GM08714 (cell line): ENCODE measurements at regions not wholly inside any gene's neighbourhood (a gene's known extent, or its start where the extent isn't known, plus 50 kb on each side); places are given as distances from the start of the nearest gene placed in this dataset.

ENCODE experiments used
- H3K4me3 ChIP-seq: fragments of 200-500 bp; sonication (Bioruptor generic); 2 replicates; pipeline ENCODE4 v1.5.1; 2014; ENCODE audit warnings: mild to moderate bottlenecking, low read length, inconsistent platforms
- ZNF274 ChIP-seq: IDR thresholded peaks from 2 replicates; pipeline ENCODE4 v1.6.1; 2012; ENCODE audit warnings: mild to moderate bottlenecking, low read depth, low read length

- no peak for TF ChIP-seq ZNF274
- H3K4me3 ChIP-seq: no peak overlapping the region
Observed at GRCh38 chr1:88216441-88216840, 467.6 kb upstream of the PKN2 start.

DNA sequence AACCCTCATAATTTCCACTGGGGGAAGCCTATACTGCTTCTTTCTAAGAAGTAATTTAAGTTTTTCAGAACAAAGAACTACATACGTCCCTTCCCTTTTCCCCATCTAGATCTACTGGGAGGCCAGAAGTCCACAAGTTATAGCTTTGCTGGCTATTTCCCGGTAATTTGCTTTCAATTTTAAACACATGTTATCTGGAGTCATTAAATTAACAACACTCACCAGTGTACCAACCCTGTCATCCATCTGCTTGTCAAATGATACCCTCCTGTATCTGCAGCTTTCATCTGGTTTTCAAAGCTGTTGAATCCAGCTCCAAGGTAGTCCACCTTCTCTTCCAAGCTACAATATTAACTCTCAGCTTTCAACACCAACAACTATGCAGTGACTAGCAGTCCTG, 466.7 kb upstream of the PKN2 start:
- no peak overlapping the region for H3K4me3 ChIP-seq
- TF ChIP-seq ZNF274: no peak

DNA sequence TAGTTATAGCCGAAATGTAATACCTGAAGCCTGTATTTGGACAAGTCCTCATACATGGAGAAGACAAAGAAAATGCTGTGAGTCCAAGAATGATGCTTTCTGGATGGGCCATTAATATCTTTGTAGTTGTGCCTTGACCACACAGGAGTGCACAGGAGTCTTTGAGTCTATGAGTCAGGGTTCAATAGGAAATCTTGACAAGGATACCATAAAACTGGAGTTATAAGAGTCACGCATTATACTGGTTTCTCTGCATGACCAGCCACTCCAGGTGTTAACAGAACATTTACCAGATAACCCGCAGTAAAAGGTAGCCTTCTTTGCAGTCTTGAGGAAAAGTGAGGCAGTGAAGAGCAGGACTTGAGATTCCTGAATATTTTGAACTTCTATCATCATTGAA, 464.6 kb upstream of the PKN2 start:
- no peak for TF ChIP-seq ZNF274
- no peak overlapping the region for H3K4me3 ChIP-seq

DNA sequence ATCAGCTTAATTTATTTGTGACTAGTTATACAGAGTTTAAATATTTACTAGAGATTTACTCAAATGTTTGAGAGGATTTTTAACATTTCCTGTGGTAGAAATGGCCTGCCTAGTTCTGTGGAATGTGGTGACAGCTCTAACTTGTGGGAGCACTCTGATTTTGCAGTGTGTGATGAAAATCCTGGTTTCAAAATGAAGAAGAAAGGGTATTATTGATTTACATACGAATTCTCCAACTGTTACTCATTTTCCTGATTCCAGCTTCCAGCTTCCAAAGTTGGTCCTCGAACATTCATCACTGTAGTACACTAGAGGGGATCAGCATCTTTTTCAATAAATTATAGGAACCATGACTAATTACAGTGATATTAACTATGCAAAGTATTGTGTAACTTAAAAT, 462.7 kb upstream of the PKN2 start:
- no peak for TF ChIP-seq ZNF274
- H3K4me3 ChIP-seq: no peak overlapping the region

- no peak overlapping the region for H3K4me3 ChIP-seq
- no peak for TF ChIP-seq ZNF274
Observed at GRCh38 chr1:88224906-88225305, 459.2 kb upstream of the PKN2 start.

- no peak for TF ChIP-seq ZNF274
Observed at GRCh38 chr1:88228114-88228513, 456.0 kb upstream of the PKN2 start.

GRCh38 chr1:88230126-88230525, 453.9 kb upstream of the PKN2 start:
- no peak overlapping the region for H3K4me3 ChIP-seq
- TF ChIP-seq ZNF274: no peak

More at GRCh38 chr1:88228114-88228513, 456.0 kb upstream of the PKN2 start:
- H3K4me3 ChIP-seq: no peak overlapping the region

DNA sequence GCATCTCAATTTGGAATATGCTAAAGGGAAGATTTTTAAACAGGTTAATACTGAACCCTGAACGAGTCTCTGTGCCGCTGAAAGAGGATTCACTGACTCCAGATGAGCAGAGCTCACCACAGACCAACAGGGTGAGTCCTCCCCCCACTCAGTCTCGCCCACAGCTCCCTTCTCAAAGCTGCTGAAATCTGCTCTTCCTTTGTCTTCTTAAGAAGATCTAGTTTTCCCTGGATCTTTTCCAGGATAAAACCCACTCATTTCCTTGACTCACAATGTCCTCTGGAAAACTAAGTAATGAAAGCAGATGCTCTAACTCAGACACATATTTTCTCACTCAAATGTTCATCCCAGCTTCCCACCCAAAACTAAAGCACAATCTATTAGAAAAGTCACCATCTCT, 447.0 kb upstream of the PKN2 start:
- H3K4me3 ChIP-seq: no peak overlapping the region
- TF ChIP-seq ZNF274: no peak

GRCh38 chr1:88239205-88239604, 444.9 kb upstream of the PKN2 start:
- H3K4me3 ChIP-seq: no peak overlapping the region
- no peak for TF ChIP-seq ZNF274

DNA sequence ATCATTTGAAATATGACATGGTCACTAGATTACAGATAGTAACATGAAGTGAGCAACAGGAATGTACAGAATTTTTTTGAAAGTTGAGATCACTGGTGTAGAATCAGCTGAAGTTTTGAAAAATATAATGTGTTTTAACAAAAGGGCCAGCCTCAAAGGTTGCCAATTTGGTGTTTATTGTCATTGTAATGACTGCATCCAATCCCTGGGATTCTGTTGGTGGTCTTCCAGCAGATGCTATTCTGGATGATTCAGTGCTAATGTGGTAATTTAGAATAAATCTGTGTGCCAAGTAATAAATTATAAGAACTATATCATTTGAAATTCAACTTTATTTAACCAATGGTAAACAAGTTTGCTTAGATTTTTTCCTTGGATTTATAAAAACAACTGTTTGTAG, 436.4 kb upstream of the PKN2 start:
- TF ChIP-seq ZNF274: no peak
- no peak overlapping the region for H3K4me3 ChIP-seq

DNA sequence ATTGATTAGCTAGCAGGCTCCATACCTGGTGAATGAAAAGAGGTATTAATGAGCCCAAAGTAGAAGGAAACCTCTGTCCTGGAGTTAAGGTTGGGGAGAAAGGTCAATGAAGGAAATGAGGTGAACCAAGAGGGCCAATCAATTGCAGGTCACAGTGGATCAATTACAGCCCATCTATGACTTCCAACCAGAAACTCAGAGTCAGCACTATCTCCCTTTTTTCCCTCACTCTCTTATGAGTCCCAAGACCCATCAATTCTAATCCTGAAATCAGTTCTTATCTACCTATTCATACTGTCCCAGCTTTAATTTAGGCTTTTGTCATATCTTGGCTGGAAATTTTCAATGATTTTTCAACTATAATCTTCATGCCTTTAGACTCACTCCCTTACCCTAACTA, 433.2 kb upstream of the PKN2 start:
- no peak for TF ChIP-seq ZNF274
- H3K4me3 ChIP-seq: no peak overlapping the region

GRCh38 chr1:88252745-88253144, 431.3 kb upstream of the PKN2 start:
- no peak for TF ChIP-seq ZNF274
- H3K4me3 ChIP-seq: no peak overlapping the region

GRCh38 chr1:88265606-88266005, 418.5 kb upstream of the PKN2 start:
- no peak overlapping the region for H3K4me3 ChIP-seq
- no peak for TF ChIP-seq ZNF274

DNA sequence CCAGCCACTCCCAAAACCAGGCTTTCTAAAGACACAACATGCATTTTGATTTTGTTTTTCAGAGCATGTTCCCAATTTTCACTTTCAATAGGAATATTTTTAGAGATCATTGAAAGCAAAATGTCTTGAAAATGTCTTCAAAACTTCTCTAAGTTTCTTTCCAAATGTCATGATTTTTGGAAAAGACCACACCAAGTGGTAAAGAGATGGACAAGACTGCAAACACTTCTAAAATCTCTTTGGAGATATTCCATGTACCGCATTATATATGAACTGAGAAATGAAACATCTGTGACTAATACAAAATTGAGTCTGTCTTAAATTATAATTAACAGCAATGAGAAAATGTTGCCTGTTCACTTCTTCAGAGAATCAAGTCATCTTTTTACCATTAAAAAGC, 418.0 kb upstream of the PKN2 start:
- H3K4me3 ChIP-seq: no peak overlapping the region
- TF ChIP-seq ZNF274: no peak

DNA sequence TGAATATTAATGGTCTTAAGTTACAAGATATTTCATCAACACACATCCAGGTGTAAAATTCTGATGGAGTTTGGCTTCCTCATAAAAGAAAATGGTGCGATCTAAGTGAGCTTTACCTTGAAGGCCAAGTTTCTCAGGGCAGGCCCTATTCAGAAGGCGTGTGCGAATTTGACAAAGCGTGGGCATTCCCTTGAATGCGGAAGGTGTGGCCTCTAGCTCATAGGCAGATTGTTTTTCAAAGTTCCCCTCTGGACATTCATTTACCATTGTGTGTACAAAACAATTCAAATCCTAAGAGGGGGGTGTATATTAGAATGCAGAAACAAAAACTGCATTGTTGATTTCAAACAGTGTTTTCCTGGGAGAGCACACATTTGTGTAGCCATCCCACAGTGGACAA, 411.9 kb upstream of the PKN2 start:
- H3K4me3 ChIP-seq: no peak overlapping the region
- no peak for TF ChIP-seq ZNF274

DNA sequence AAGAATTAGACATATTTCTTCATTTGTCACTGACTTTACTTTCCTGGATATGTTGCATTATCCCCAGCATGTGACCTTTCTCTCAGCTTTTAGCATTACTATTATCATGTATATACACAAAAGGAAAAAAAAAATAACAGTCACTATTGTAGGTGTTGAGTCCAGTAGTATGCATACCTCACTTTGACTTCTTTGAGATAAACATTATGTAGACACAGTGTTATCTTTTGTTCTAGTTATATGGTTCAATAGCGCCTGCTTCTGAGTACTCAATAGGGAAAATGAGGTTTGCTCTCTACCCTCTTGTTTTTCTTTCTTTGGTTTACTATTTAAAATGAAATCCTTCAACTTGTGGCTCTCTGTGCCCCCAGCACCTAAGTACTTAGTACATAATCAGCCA, 409.6 kb upstream of the PKN2 start:
- H3K4me3 ChIP-seq: no peak overlapping the region
- TF ChIP-seq ZNF274: no peak

DNA sequence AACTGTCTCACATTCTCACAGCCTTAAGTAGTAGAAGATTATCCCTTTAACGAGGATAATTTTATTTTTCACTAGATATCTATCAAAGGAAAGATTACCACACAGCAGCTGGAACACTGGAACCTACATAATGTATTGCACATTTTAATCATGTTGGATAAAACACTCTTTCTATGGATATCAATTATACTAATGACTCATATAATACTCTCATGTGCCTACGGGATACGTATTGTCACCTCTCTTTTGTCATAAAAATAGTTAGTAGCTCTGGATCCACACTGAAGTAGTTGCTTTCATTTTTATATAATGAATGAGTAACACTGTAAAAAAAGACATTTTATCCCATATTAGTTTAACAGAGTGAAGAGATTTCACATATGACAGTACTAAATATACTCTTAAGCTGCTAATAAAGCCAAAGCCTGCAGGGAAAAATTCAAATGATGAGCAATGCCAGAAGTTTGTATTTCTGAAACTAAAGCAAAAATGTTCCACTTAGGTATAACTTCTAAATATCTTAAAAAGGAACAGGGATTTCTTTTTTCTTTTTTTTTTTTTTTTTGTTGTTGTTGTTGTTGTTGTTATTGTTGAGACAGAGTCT, 408.7 kb upstream of the PKN2 start:
- no peak for TF ChIP-seq ZNF274
- no peak overlapping the region for H3K4me3 ChIP-seq

DNA sequence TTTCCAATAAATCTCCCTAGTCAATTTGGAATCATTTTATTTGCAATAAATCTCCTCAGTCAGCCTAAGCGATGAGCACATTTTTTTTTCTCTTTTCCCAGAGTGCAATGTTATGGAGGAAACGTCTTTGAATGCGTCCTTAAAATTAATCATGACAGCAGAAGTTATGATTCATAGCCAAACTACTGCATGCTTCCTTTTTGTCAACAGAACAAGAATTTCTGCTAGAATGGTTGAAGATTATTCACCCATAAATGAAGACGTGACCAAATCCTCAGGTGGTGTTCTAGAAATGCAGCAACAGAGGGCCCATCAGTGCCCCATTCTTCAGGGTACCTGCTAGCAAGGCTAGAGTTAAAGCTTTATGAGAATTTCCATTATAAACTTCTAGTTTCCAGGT, 407.9 kb upstream of the PKN2 start:
- TF ChIP-seq ZNF274: no peak

More for the DNA sequence above, 407.9 kb upstream of the PKN2 start:
- no peak overlapping the region for H3K4me3 ChIP-seq
